ENCODE measurements at regions not wholly inside any gene's neighbourhood (a gene's known extent, or its start where the extent isn't known, plus 50 kb on each side); places are given as distances from the start of the nearest gene placed in this dataset.

GRCh38 chr13:34263681-34264080 is 445.7 kb downstream of the RFC3 start:
- Mint-ChIP-seq H3K4me3 (no peak overlapping the region), H3K36me3 (ENCODE audit: low read depth) (no peaks in the 10 kb centered on the region), H3K4me1 (ENCODE audit: low read depth) (no peaks in the 10 kb centered on the region), H3K27me3 (no peaks in the 10 kb centered on the region), H3K27ac (no peak overlapping the region), H3K9me3 (peaks cover 12% of the 10 kb centered on the region)
- POLR2A ChIA-PET = no interaction called here
- no peak for DNase-seq
- no peak overlapping the region for H3K4me3 ChIP-seq (ENCODE audit: low read length)
- H3K27ac ChIP-seq (ENCODE audit: low read depth in 1 of 2, low read length in 2 of 2) = no peak overlapping the region
- intact Hi-C loops (cut with DNase I, micrococcal nuclease) = no loop called here
- H3K36me3 ChIP-seq (ENCODE audit: insufficient read depth, low read length) = no peaks in the 10 kb centered on the region
- CTCF ChIA-PET = no interaction called here
- no peak for TF ChIP-seq CTCF (IDR thresholded peaks at IDR 0.05)
- no peak for ATAC-seq (ENCODE audit: poor library complexity)
- H3K27me3 ChIP-seq (ENCODE audit: control insufficient read depth in 1 of 2, insufficient read depth in 2 of 2, low read length in 2 of 2) = no peaks in the 10 kb centered on the region
- peaks cover 0 to 8% of the 10 kb centered on the region in 2 experiments for H3K9me3 ChIP-seq (ENCODE audit: control insufficient read depth in 1 of 2, insufficient read depth in 1 of 2, low read length in 2 of 2)
- H3K4me1 ChIP-seq (ENCODE audit: insufficient read depth, low read length) = no peaks in the 10 kb centered on the region

- peaks cover 0 to 8% of the 10 kb centered on the region in 2 experiments for H3K9me3 ChIP-seq (ENCODE audit: control insufficient read depth in 1 of 2, insufficient read depth in 1 of 2, low read length in 2 of 2)
- no peaks in the 10 kb centered on the region for H3K36me3 ChIP-seq (ENCODE audit: insufficient read depth, low read length)
- no peak overlapping the region for H3K4me3 Mint-ChIP-seq
- ChIA-PET CTCF (no interaction called here), POLR2A (no interaction called here)
- no peak for TF ChIP-seq CTCF (IDR thresholded peaks at IDR 0.05)
- H3K27ac ChIP-seq (ENCODE audit: low read depth in 1 of 2, low read length in 2 of 2) = no peak overlapping the region
- H3K36me3 Mint-ChIP-seq (ENCODE audit: low read depth) = no peaks in the 10 kb centered on the region
- H3K27me3 Mint-ChIP-seq = no peaks in the 10 kb centered on the region
- no peaks in the 10 kb centered on the region for H3K4me1 ChIP-seq (ENCODE audit: insufficient read depth, low read length)
- no peaks in the 10 kb centered on the region for H3K4me1 Mint-ChIP-seq (ENCODE audit: low read depth)
- peaks cover 10% of the 10 kb centered on the region for H3K9me3 Mint-ChIP-seq
- DNase-seq = no peak
- no peak for ATAC-seq (ENCODE audit: poor library complexity)
- no peaks in the 10 kb centered on the region for H3K27me3 ChIP-seq (ENCODE audit: control insufficient read depth in 1 of 2, insufficient read depth in 2 of 2, low read length in 2 of 2)
- H3K27ac Mint-ChIP-seq = no peak overlapping the region
- intact Hi-C loops (cut with DNase I, micrococcal nuclease) = no loop called here
- no peak overlapping the region for H3K4me3 ChIP-seq (ENCODE audit: low read length)
Measured at GRCh38 chr13:34265046-34265679, 447.2 kb downstream of the RFC3 start.

- Mint-ChIP-seq H3K27ac (no peak overlapping the region), H3K9me3 (peaks cover 2% of the 10 kb centered on the region), H3K27me3 (no peaks in the 10 kb centered on the region), H3K36me3 (ENCODE audit: low read depth) (no peaks in the 10 kb centered on the region), H3K4me3 (no peak overlapping the region), H3K4me1 (ENCODE audit: low read depth) (no peaks in the 10 kb centered on the region)
- Histone ChIP-seq H3K27ac (ENCODE audit: low read depth in 1 of 2, low read length in 2 of 2) (no peak overlapping the region), H3K4me3 (ENCODE audit: low read length) (no peak overlapping the region), H3K9me3 (ENCODE audit: control insufficient read depth in 1 of 2, insufficient read depth in 1 of 2, low read length in 2 of 2) (peaks cover 0 to 9% of the 10 kb centered on the region in 2 experiments), H3K4me1 (ENCODE audit: insufficient read depth, low read length) (no peaks in the 10 kb centered on the region), H3K27me3 (ENCODE audit: control insufficient read depth in 1 of 2, insufficient read depth in 2 of 2, low read length in 2 of 2) (no peaks in the 10 kb centered on the region), H3K36me3 (ENCODE audit: insufficient read depth, low read length) (no peaks in the 10 kb centered on the region)
- CTCF ChIA-PET = no interaction called here
- TF ChIP-seq CTCF (IDR thresholded peaks at IDR 0.05) = no peak
- ATAC-seq (ENCODE audit: poor library complexity) (no peak), DNase-seq (no peak)
- POLR2A ChIA-PET = no interaction called here
- intact Hi-C loops (cut with DNase I, micrococcal nuclease) = no loop called here
Measured at GRCh38 chr13:34276764-34277163, 458.8 kb downstream of the RFC3 start.
